DOHH2 (cell line): ENCODE measurements at regions not wholly inside any gene's neighbourhood (a gene's known extent, or its start where the extent isn't known, plus 50 kb on each side); places are given as distances from the start of the nearest gene placed in this dataset.

ENCODE experiments used
- CTCF ChIP-seq: fragments of 200-600 bp; sonication (generic); IDR thresholded peaks from one replicate; pipeline ENCODE4 v1.5.1; 2014; ENCODE audit warnings: antibody characterized with exemption, mild to moderate bottlenecking, low read depth, low read length; ENCODE audit not compliant: poor library complexity, severe bottlenecking
- EZH2phosphoT487 ChIP-seq: fragments of 200-600 bp; sonication (generic); IDR thresholded peaks from 2 replicates; pipeline ENCODE4 v1.6.1; 2017; ENCODE audit warnings: borderline replicate concordance, mild to moderate bottlenecking, antibody characterized with exemption, low read length, moderate library complexity, mixed read lengths

GRCh38 chr10:22103701-22104470 is 100.4 kb upstream of the DNAJC1 start:
- TF ChIP-seq CTCF (peak; percentile 46), EZH2phosphoT487 (no peak)
